LNCaP clone FGC (cell line): ENCODE measurements at regions not wholly inside any gene's neighbourhood (a gene's known extent, or its start where the extent isn't known, plus 50 kb on each side); places are given as distances from the start of the nearest gene placed in this dataset.

ENCODE experiments used
- DNase-seq: peaks from one replicate; pipeline ENCODE4 v3.0.0-alpha.2; 2011; ENCODE audit warnings: low read depth
- H3K4me3 ChIP-seq: 2 replicates; pipeline ENCODE4 v1.5.1; 2011; ENCODE audit warnings: mild to moderate bottlenecking, low read depth, low read length, control low read depth
- CTCF ChIP-seq: IDR thresholded peaks from 2 replicates; pipeline ENCODE4 v1.5.1; 2012; ENCODE audit warnings: mild to moderate bottlenecking; ENCODE audit not compliant: control insufficient read depth, insufficient read depth; ENCODE audit errors: extremely low read depth

GRCh38 chr2:14418115-14418514 is 214.4 kb upstream of the LRATD1 start:
- TF ChIP-seq CTCF: no peak
- no peak for DNase-seq
- H3K4me3 ChIP-seq: no peak overlapping the region

- no peak for TF ChIP-seq CTCF
- H3K4me3 ChIP-seq: no peak overlapping the region
- no peak for DNase-seq
Measured at GRCh38 chr2:14420851-14421250, 211.7 kb upstream of the LRATD1 start.

DNA sequence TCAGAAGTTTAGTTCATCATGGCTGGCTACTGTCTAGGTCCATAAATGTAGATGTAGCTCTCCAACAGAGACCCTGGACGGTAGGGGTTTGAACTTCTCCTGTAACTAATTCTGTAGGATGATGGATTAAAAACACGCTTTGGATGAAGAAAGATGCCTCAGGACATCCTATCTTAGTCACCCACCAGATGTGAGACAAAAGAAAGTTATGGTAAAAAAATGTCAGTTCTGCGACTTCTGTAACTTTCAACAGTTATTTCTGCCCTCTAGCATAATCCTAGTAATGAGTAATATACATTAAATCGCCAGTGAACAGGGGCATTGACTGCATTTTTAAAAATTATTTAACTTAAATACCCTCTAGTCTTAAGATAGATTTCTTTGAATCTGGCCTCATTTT is 210.1 kb upstream of the LRATD1 start:
- no peak for TF ChIP-seq CTCF
- H3K4me3 ChIP-seq: no peak overlapping the region

DNA sequence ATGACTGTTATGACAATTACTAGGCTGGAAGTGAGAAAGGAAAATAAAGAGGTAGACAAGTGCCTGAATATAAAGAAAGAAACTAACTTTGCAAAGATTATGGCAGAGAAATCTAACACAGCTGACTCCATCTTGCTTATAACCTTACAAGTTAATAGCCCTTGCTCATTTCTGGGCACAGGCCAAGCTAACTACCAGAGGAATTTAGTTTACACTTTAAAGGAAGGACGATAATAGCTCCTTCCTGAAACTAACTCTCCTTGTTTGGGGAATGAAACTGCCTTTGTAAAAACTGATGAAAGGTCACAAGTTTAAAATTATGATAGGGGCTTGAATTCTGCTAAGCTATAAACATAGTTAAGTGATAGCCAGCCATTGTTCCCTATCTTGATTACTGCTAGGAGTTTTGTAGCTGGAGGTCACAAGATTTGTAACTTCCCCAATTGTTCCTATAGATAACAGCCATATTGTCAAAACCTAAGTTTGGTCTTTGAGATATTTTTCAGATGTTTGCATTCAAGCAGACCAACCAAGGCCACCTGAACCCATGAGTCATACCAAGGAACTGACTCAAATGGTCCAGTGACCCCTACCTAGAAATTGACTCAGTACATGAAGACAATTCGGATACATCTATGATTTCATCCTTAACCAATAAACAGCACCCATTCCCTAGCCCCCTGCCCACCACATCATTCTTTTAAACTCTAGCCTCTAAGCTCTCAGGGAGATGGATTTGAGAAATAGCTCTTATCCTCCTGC is 209.2 kb upstream of the LRATD1 start:
- H3K4me3 ChIP-seq: no peak overlapping the region
- no peak for DNase-seq
- TF ChIP-seq CTCF: no peak

More for the DNA sequence above, 210.1 kb upstream of the LRATD1 start:
- DNase-seq: no peak

DNA sequence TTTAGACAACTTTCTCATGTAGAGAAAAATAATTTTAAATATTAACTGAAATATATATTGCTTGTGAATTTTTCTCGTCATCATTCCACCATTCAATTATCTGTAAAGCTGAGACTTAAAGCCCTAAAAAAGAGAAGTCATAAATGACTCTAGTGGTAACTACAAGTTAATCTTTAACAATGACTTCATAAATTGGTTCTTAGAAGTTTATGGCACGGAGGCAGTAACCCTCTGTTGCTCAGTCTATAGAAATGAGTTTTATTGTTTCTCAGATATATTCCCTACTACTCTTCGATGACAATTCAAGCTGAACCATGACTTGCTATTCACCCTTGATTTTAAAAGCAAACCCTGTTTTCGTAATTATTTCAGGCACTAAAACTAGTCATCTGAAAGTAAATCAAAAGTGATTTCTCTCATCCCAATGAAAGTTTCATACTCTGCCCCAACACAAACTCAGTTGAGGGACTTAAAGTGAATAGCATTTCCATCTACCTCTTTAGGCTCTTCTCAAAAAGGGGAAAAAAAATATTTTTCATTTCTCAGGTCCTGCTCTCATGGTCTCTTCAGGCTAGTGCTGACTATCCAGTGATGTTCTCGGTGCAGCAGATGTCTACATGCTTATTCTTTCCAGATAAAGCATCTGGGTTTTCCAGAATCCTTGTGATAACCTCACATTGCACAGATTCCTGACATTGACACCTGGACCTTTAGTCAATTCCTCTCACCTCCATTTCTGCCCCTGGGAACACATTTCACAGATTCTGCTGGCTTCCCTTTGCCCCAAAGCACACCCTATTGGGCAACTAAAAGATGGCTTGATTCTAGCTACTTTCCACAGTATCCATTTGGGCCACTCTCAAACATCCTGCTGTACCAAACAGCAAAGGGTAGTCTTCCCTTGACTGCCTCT is 207.8 kb upstream of the LRATD1 start:
- DNase-seq: no peak
- no peak for TF ChIP-seq CTCF

DNA sequence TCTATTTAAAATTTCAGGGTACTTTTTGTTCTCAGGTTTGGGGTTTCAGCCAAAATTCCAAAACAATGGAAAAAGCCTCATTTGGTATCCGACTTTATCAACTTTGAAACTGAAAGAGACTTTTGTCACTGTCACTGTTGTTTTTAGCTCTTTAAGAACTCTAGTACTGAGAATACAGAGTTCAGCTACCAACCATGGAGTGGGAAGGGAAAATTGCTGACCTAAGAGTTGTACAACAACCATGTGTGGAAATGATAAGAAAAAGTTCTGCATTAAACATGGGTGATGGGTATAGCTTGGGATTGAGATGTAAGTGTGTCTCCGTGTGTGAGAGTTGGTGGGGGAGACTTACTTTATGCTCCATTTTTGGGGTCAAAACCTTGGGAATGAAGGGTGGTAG is 206.6 kb upstream of the LRATD1 start:
- TF ChIP-seq CTCF: no peak
- no peak for DNase-seq
- H3K4me3 ChIP-seq: no peak overlapping the region

More for the DNA sequence above, 207.8 kb upstream of the LRATD1 start:
- H3K4me3 ChIP-seq: no peak overlapping the region
